ENCODE measurements at regions not wholly inside any gene's neighbourhood (a gene's known extent, or its start where the extent isn't known, plus 50 kb on each side); places are given as distances from the start of the nearest gene placed in this dataset.

- intact Hi-C loops (cut with DNase I; ENCODE audit: low total_unique reads) = no loop called here
- TF ChIP-seq CTCF (IDR thresholded peaks at IDR 0.05) (no peak), POLR2A (IDR thresholded peaks at IDR 0.05) (no peak)
- H3K4me3 ChIP-seq (ENCODE audit: low read depth, poor library complexity, severe bottlenecking) = no peak overlapping the region
- DNase-seq (ENCODE audit: low spot score in 2 of 2) = no peak
- 86 to 92% methylated on average over 3 of the region's 3 CpGs for WGBS, 2 donors
Observed at GRCh38 chr21:16993416-16994038, 519.3 kb upstream of the CXADR start.

- intact Hi-C loops (cut with DNase I; ENCODE audit: low total_unique reads) = no loop called here
- 62 to 64% methylated on average over 4 of the region's 4 CpGs for WGBS, 2 donors
- no peak for TF ChIP-seq POLR2A (IDR thresholded peaks at IDR 0.05)
- no peak for TF ChIP-seq CTCF (IDR thresholded peaks at IDR 0.05)
- no peak for DNase-seq (ENCODE audit: low spot score in 2 of 2)
- no peak overlapping the region for H3K4me3 ChIP-seq (ENCODE audit: low read depth, poor library complexity, severe bottlenecking)
Observed at GRCh38 chr21:17002594-17003257, 510.1 kb upstream of the CXADR start.

GRCh38 chr21:17003258-17003615 is 509.6 kb upstream of the CXADR start:
- intact Hi-C loops (cut with DNase I; ENCODE audit: low total_unique reads) = no loop called here
- TF ChIP-seq CTCF (IDR thresholded peaks at IDR 0.05) = no peak
- no peak for TF ChIP-seq POLR2A (IDR thresholded peaks at IDR 0.05)
- H3K4me3 ChIP-seq (ENCODE audit: low read depth, poor library complexity, severe bottlenecking) = no peak overlapping the region
- no peak for DNase-seq (ENCODE audit: low spot score in 2 of 2)
- 24 to 32% methylated on average over 1 of the region's 1 CpG for WGBS, 2 donors

GRCh38 chr21:17003763-17004373 is 509.0 kb upstream of the CXADR start:
- no peak for DNase-seq (ENCODE audit: low spot score in 2 of 2)
- 8 to 16% methylated on average over 3 of the region's 3 CpGs for WGBS, 2 donors
- no peak for TF ChIP-seq POLR2A (IDR thresholded peaks at IDR 0.05)
- no peak for TF ChIP-seq CTCF (IDR thresholded peaks at IDR 0.05)
- intact Hi-C loops (cut with DNase I; ENCODE audit: low total_unique reads) = no loop called here
- H3K4me3 ChIP-seq (ENCODE audit: low read depth, poor library complexity, severe bottlenecking) = no peak overlapping the region

GRCh38 chr21:17032141-17032655 is 480.6 kb upstream of the CXADR start:
- intact Hi-C loops (cut with DNase I; ENCODE audit: low total_unique reads) = no loop called here
- WGBS, 2 donors = 77 to 79% methylated on average over 2 of the region's 2 CpGs
- H3K4me3 ChIP-seq (ENCODE audit: low read depth, poor library complexity, severe bottlenecking) = no peak overlapping the region

More at GRCh38 chr21:17032141-17032655, 480.6 kb upstream of the CXADR start:
- no peak for DNase-seq (ENCODE audit: low spot score in 2 of 2)
- no peak for TF ChIP-seq CTCF (IDR thresholded peaks at IDR 0.05)
